ENCODE measurements at regions not wholly inside any gene's neighbourhood (a gene's known extent, or its start where the extent isn't known, plus 50 kb on each side); places are given as distances from the start of the nearest gene placed in this dataset.
"Not testable (repeated sequence)": the region's sequence is repeated elsewhere in the genome, so short reads cannot be mapped to it uniquely, and the experiment has no call there.

DNA sequence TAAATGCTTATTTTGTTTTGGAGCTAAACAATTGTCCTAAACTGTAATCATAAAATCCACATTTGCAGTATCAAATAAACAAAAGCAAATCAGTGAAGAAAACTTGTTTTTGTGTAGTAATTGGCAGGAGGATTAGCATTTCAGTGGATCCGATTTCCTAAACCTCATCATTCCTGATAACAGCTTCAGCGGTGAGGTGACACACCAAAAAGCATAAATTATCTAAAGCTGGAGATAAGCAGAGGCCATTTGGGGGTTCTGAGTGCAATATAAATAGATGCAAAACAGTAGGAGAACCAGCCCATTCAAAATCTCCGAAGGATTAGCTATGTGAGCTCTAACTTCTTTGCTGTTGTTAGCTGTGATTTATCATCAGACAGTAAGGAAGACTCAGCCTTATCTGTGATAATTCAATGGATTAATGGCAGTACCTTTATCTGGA, 235.8 kb downstream of the EPHA7 start:
- DNase-seq (ENCODE audit: low read depth in 2 of 2): no peak

DNA sequence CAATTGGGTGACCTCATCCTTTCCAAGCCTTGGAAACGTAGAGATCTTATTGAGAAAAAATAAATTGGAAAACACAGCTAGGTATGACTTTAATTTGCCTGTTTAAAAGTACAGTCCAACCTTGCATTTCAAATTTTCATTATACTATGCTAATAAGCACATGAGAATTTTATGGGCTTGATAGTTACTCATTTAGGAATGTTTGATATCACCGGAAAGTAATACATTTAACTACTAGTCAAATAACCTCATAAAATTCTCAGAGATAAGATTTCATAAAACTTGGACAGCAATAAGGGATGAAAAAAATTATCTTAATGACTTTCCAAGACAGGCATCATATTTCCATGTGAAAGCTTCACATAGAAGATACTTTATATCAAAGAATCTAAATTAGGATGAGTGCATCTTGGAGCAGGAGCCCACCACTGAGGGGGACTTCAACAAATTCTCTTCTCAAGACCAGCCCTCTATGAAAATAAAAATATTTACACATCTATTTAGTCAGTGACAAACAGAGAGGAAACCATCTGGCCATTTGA, 236.3 kb downstream of the EPHA7 start:
- DNase-seq (ENCODE audit: low read depth in 2 of 2): no peak

DNA sequence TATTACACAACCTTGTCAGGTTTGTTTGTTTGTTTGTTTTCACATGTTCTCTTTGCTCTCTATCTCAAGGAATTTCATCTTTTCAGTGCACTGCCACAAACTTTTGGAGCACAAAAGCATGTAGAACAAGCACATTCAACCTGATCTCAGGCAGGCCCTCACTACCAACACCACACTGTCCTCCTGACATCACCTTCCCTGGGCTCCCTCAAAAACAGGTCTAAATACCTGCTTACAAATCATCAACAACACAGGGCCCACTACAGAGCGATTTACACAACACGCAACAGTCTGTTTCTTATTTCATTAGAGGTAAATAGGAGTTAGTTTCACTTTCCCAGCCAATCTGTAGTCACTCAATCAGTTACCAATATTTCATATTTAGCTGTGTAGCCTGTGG, 241.4 kb downstream of the EPHA7 start:
- no peak for DNase-seq (ENCODE audit: low read depth in 2 of 2)

DNA sequence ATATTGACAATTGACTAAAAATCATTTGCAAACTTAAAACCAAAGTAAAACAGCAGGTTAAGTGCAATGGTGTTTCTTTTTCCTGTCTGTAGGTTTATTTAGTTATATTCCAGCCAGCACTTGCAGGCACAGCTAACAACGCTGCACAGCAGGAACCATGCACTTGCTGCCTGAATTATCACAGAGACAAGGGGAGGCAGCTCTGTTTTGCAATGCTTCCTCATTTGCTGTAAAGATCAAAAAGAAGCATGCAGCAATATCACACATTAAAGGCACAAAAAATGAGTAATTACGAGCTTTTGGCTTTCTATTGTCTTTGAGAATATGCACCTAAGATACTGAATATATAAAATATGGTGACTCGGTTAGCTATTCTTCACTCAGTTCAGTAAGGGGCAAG, 241.9 kb downstream of the EPHA7 start:
- no peak for DNase-seq (ENCODE audit: low read depth in 2 of 2)

DNA sequence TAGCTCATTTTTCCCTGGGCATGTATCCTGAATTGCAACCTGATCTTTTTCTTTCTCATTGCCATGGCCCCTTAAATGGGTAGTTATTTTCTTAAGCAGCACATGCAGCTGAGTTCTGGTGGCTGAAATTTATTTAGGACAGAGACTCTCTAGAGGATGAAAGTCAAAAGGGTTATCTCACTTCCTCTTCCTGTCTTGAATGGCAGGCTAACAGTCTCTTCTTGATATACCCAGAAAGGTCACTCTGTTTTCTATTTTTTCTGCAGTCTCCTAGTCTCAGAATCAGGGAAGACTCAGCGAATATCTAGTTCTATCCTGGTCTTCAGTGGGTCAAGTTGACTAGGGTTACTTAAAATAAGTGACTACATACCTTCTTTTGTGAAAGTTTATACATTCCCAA, 243.3 kb downstream of the EPHA7 start:
- no peak for DNase-seq (ENCODE audit: low read depth in 2 of 2)

DNA sequence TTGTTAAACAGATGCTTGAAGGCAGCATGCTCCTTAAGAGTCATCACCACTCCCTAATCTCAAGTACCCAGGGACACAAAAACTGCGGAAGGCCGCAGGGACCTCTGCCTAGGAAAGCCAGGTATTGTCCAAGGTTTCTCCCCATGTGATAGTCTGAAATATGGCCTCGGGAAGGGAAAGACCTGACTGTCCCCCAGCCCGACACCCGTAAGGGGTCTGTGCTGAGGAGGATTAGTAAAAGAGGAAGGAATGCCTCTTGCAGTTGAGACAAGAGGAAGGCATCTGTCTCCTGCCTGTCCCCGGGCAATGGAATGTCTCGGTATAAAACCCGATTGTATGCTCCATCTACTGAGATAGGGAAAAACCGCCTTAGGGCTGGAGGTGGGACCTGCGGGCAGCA, 245.8 kb downstream of the EPHA7 start:
- DNase-seq (ENCODE audit: low read depth in 2 of 2): not testable (repeated sequence)

DNA sequence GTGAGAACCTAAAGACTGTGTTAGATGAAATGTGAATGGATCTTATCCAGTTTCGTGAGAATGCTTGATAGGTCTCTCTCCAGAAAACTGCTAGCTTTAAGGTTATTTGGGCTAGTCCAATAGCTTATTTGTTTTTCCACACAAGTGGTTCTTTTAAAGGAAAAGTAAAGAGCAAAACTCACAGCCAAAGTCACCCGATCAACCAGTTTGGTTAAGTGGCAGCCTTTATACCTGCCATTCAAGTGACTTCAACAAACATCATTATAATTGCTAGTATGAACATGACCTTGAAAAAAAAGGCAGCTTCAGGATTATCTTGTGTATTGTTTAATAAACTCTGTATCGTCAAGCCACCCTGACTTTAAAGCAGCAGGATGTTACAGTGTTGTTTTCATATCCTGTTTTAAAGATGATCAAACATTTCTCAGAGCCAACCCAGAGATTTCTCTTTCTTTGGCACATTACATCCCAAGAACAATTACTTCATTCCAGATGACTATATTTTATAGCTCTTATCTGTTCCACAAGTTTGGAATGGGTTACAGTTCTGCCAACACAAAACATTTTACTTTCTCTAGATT, 253.4 kb downstream of the EPHA7 start:
- DNase-seq (ENCODE audit: low read depth in 2 of 2): no peak

DNA sequence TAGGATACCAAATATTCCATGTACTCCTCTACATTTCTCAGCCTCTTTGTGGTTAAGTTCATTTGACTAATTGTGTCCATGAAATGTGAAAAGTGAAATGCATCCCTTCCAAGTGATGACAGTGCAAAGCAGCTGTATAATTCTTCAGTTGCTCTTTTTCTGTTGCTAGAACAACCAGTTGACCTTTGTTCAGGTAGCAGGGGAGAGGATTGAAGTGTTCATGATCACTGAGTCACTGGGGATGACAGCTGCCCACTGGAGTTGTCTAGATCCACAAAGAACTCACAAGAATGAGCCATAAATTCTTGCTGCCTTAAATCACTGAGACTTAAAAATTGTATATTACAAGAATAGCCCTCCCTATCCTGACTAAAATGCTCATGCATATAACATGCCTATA, 254.6 kb downstream of the EPHA7 start:
- no peak for DNase-seq (ENCODE audit: low read depth in 2 of 2)

DNA sequence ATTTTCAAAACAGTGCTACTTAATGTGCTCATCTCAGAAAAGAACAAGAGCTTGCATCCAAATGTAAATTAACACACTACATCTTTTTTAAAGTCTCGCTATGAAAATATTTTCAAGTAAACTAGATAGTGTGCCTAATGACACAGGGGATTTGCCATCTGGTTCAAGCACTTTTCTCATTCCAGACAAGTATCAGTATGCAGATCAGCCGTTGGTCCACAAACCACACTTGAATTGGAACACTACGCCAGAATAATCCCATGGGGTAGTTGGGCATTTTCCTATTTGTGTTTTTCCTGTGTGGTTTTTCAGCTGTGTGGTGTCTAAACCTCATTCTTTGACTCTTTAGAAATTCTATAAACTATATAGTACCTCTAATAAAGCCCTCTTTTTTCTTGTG, 256.2 kb downstream of the EPHA7 start:
- no peak for DNase-seq (ENCODE audit: low read depth in 2 of 2)

DNA sequence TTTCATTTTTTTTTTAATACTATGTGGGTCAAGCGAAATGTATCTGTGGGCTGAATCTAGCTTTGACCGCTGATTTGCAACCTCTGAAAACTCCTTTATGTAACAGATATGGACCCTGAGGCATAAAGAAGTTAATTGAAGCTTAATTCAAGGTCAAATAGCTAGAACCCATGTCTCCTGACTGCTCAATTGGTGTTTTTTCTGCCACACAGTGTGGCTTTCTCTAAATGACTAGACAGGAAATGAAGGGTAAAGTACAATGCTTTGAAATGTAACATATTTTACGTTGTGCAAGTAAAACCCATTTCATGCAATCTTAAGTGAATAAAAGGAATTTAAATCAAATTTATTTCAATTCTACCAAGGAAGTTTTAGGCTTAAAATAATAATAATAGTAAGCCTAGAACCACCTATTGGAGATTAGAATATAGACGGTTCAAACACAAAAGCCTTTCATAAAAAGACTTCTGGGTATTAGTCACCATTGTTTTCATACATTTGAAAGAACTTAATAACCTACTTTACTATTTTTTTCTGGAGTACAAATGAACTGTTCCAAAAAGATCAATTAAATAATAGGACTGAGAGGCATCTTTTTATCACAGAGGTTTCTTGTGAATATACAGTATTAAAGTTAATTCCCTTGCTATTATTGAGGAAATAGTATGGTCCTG, 279.8 kb downstream of the EPHA7 start:
- DNase-seq (ENCODE audit: low read depth in 2 of 2): no peak

DNA sequence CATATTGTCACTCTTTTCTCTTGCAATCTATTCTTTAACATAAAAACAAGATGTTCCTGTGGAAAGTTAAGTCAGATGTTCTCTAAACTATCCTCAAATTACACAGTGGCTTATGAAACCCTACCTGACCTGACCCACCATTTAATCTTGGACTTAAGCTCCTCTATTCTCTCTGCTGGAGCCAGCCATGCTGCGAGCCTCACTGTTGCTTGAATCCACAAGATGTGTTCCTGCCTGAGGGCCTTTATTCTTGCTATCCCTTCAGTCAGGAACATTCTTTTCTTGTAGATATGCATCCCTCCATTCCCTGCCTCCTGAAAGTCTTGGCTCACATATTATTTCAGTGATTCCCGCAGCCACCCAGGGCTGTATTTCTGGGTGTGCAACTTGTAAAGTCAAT, 283.2 kb downstream of the EPHA7 start:
- no peak for DNase-seq (ENCODE audit: low read depth in 2 of 2)

DNA sequence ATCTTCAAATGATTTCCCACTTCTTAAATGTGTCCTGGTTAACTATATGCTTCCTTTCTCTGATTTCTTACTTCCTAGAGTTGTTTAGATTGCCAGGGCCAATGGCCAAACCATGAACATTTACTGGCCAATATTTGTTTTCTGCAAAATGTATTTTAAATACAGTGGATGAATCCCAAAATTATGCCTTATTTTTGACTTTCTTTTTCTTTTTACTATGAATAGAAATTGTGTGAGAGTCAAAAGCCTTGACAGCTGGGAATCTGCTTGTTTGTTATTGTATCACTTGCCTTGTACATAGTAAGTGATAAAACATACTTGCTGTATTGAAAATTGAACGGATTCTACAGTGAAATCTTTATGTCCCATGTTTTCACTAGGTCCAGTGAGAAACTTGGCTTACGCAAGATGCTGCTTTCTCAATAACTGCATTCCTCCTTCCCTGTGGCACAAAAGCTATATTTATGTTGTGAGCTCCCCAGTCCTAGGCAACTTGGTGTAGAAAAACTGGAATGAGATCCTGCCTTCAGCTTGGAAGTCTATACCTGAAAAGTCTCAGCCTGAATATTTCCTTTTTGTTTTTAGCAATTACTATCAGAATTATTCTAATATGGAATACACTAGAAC, 295.2 kb downstream of the EPHA7 start:
- DNase-seq (ENCODE audit: low read depth in 2 of 2): no peak

DNA sequence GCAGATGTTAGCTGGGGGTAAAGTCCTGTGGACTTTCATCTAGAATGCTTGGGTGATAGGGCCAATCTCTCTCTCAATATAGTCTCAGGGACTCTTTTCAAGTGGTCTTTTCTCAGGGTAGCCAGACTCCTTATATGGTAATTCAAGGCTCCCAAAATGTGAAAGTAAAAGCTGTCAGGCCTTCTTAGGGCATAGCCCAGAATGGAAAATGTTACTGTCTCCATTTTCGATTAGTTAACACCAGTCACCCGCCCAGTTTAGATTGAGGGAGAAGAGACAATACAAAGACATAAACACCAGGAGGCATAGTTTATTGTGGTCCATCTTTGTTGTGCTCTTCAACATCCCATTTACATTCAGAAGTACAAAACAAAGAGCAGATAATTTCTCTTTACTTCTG, 295.8 kb downstream of the EPHA7 start:
- no peak for DNase-seq (ENCODE audit: low read depth in 2 of 2)

DNA sequence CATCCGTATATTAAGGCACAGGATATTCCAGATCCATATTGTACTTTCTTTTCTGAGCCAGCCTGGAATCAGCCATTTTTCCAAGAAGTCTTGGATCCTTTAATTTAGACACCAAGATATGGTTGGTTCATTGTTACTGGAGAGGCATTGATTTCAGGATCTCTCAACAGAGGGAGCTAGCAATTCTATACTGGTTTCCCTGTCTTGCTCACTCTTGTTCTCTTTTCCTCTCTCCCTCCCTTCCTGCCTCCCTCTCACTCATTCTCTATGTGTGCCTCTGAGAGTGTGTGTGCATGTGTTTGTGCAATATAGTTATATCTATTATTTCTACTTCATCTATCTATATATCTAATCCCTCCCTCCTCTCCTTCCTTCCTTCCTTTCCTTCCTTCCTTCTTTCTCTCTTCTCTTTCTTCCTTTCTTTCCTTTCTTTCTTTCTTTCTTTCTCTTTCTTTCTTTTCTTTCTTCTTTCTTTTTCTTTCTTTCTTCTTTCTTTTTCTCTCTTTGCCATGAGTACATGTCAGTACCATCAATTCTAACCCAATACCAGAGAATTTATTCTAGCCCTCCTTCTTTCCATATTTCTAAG, 299.1 kb downstream of the EPHA7 start:
- no peak for DNase-seq (ENCODE audit: low read depth in 2 of 2)

DNA sequence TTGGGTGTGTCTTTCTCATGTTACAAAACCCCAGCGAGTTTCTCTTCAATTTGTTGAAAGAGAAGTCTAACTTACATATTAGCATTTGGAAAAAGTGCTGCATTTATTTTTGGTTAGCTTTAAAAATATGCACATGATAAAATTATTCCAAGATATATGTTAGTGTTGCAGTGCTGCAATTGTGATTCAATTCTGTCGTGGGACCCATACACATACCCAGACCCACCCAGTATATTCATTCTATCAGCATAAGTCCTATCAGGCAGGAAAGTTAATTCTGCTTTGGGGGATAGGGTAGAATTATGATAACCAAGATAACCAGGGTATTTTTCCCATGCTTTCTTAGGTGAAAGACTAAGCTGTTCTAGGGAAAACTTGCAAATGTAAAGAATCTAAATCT, 313.5 kb downstream of the EPHA7 start:
- no peak for DNase-seq (ENCODE audit: low read depth in 2 of 2)

DNA sequence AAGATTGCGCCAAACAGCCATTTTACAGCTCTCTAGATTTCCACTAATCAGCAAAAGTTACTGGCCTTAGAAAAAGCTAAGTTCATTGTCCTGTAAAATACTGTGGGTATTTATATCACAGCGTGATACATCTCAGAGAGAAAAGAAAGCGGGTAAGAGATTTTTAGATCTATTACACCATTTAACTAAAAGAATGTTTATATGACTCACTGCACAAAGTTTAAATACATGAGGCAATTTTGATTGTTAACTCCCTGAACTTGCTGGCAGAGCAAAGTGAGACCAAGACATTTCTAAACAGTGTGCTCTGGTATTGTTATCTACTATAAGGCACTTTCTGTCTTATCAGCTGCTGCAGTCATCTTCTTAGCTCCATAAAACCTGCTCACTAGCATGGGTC, 314.3 kb downstream of the EPHA7 start:
- DNase-seq (ENCODE audit: low read depth in 2 of 2): no peak

DNA sequence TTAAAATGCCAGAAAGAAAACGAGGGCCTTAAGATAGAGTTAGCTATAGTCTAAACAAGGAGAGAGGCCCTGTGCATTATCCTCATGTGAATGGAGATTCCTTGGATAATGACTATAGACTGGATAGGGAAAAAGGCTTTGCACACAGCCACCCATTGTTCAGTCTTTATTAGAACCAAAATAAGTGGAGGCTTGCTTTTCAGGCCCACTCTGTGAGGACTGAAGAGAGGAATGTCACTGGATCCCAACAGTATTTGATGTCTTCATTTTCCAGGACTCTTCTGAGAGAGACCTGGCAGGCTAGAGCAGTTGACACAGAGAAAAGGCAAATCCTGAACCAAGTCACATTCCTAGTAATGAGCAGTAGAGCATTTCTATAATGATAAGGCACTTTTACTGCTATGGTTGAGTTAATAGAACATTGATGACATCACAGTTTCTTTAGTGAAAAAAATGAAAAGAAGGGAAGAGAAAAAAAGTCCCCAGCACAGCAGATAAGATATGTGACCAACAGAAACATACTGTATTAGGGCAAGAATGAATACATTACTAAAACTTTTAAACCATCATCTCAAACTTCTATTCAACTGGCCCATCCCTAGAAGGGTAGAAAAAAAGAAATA, 315.1 kb downstream of the EPHA7 start:
- DNase-seq (ENCODE audit: low read depth in 2 of 2): no peak

DNA sequence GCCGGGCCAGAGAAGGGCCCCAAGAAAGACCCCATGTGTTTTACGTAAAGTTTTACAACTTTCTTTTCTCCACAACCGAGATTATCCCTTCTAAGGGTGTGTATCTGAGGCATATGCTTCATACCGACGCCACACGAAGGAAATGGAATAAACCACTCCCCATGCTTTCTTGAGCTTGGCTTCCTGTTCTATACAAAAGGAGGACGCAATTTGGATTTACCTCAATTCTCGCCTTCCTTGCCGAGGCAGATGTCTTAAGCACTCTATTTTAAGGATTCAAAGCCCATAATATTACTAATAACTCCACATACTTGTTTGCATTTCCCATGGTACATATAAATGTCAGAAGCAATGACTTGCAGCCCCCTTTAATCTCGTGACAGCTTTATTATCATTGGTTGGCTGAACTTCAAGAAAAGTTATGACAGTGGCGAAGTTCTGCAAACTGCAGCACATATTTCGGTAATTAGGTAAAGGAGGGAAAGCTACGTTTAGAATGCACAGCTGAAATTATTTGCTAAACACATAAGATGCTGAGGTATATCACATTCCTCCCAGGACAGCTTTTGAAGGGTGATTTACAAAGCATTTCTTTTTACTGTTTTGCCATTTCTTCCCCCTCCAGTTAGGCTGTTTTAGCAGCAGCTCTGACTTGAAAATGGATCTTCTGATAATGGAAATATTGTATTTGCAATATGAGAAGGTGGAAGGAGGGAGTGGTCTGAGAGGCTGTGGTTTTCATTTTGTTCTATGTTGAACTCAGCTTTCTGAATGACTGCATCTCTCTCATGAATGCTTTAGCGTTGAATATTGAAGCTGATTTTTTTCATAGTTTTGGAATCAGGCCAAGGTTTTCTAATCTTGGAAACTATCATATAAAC, 330.5 kb downstream of the EPHA7 start:
- no peak for DNase-seq (ENCODE audit: low read depth in 2 of 2)

DNA sequence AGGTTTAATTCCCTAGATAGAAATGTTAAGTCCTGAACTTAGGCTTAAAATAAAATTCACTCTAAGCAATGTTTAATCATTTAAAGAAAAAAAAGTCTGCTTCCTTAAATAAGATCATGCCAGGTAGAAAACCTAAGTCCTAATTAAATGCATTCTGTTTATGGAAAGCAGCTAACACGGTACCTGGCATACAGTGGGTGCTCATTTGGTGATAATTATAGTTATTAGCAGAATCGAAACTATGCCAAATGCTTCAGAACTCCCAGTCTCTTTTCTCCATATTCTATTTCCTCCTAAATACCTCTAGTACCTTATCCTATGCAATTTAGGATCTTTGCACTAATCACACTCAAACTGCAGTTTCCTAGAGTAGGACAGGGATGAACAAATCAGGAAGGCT, 331.8 kb downstream of the EPHA7 start:
- DNase-seq (ENCODE audit: low read depth in 2 of 2): no peak

DNA sequence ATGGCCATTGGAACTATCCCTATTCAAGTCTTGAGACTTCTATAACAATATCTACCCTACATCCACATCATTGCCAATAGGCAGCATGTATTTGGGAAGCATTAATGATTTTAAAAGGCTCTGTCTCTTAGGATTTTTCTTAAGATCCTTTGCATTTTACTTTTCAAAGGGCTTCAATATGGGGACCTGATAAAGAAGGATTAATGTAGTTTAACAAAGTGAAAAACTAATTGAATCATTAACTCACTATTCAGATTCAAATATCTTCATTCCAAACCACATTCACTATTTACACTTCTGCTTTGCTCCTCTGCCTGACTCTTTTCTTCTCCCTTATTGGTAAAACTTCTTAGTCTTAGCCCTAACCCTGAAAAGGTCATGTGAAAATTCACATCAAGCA, 333.0 kb downstream of the EPHA7 start:
- DNase-seq (ENCODE audit: low read depth in 2 of 2): no peak
